ENCODE measurements at regions not wholly inside any gene's neighbourhood (a gene's known extent, or its start where the extent isn't known, plus 50 kb on each side); places are given as distances from the start of the nearest gene placed in this dataset.
"Not testable (repeated sequence)": the region's sequence is repeated elsewhere in the genome, so short reads cannot be mapped to it uniquely, and the experiment has no call there.

GRCh38 chr11:67804435-67805252 is 130.2 kb upstream of the ALDH3B2 start:
- ATAC-seq = peak; percentile 10

GRCh38 chr11:67803519-67803918 is 129.1 kb upstream of the ALDH3B2 start:
- not testable (repeated sequence) for ATAC-seq

GRCh38 chr11:67803055-67803454 is 128.6 kb upstream of the ALDH3B2 start:
- ATAC-seq = not testable (repeated sequence)

GRCh38 chr11:67802623-67803022 is 128.2 kb upstream of the ALDH3B2 start:
- ATAC-seq = not testable (repeated sequence)

GRCh38 chr11:67801397-67801796 is 127.0 kb upstream of the ALDH3B2 start:
- not testable (repeated sequence) for ATAC-seq

GRCh38 chr11:67800591-67800990 is 126.2 kb upstream of the ALDH3B2 start:
- not testable (repeated sequence) for ATAC-seq

GRCh38 chr11:67799808-67800207 is 125.4 kb upstream of the ALDH3B2 start:
- not testable (repeated sequence) for ATAC-seq

GRCh38 chr11:67797726-67798521 is 123.5 kb upstream of the ALDH3B2 start:
- not testable (repeated sequence) for ATAC-seq

- ATAC-seq = no peak
Observed at GRCh38 chr11:67795746-67796145, 121.3 kb upstream of the ALDH3B2 start.

GRCh38 chr11:67793750-67794149 is 119.3 kb upstream of the ALDH3B2 start:
- ATAC-seq = not testable (repeated sequence)

GRCh38 chr11:67792273-67792990 is 118.0 kb upstream of the ALDH3B2 start:
- ATAC-seq = not testable (repeated sequence)

- peak; percentile 48 for ATAC-seq
Observed at GRCh38 chr11:67791598-67792170, 117.3 kb upstream of the ALDH3B2 start.

- ATAC-seq = not testable (repeated sequence)
Observed at GRCh38 chr11:67788341-67788695, 113.9 kb upstream of the ALDH3B2 start.

GRCh38 chr11:67787681-67788340 is 113.4 kb upstream of the ALDH3B2 start:
- ATAC-seq = not testable (repeated sequence)

- not testable (repeated sequence) for ATAC-seq
Observed at GRCh38 chr11:67781967-67782366, 107.5 kb upstream of the ALDH3B2 start.

- ATAC-seq = not testable (repeated sequence)
Observed at GRCh38 chr11:67781506-67781905, 107.1 kb upstream of the ALDH3B2 start.

- no peak for ATAC-seq
Observed at GRCh38 chr11:67780056-67780455, 105.6 kb upstream of the ALDH3B2 start.

GRCh38 chr11:67779189-67779875 is 104.9 kb upstream of the ALDH3B2 start:
- ATAC-seq = not testable (repeated sequence)

- ATAC-seq = no peak
Observed at GRCh38 chr11:67776852-67777520, 102.6 kb upstream of the ALDH3B2 start.

GRCh38 chr11:67774175-67774574 is 99.8 kb upstream of the ALDH3B2 start:
- not testable (repeated sequence) for ATAC-seq

All from esophagus mucosa (tissue), 1 donor.